ENCODE measurements at regions not wholly inside any gene's neighbourhood (a gene's known extent, or its start where the extent isn't known, plus 50 kb on each side); places are given as distances from the start of the nearest gene placed in this dataset.

GRCh38 chr2:195105581-195105980 lies 551.4 kb upstream of the SLC39A10 start (continued):
- TF ChIP-seq, protein P1, sequence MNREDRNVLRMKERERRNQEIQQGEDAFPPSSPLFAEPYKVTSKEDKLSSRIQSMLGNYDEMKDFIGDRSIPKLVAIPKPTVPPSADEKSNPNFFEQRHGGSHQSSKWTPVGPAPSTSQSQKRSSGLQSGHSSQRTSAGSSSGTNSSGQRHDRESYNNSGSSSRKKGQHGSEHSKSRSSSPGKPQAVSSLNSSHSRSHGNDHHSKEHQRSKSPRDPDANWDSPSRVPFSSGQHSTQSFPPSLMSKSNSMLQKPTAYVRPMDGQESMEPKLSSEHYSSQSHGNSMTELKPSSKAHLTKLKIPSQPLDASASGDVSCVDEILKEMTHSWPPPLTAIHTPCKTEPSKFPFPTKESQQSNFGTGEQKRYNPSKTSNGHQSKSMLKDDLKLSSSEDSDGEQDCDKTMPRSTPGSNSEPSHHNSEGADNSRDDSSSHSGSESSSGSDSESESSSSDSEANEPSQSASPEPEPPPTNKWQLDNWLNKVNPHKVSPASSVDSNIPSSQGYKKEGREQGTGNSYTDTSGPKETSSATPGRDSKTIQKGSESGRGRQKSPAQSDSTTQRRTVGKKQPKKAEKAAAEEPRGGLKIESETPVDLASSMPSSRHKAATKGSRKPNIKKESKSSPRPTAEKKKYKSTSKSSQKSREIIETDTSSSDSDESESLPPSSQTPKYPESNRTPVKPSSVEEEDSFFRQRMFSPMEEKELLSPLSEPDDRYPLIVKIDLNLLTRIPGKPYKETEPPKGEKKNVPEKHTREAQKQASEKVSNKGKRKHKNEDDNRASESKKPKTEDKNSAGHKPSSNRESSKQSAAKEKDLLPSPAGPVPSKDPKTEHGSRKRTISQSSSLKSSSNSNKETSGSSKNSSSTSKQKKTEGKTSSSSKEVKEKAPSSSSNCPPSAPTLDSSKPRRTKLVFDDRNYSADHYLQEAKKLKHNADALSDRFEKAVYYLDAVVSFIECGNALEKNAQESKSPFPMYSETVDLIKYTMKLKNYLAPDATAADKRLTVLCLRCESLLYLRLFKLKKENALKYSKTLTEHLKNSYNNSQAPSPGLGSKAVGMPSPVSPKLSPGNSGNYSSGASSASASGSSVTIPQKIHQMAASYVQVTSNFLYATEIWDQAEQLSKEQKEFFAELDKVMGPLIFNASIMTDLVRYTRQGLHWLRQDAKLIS (CRISPR knock-in tag; IDR thresholded peaks at IDR 0.05; ENCODE audit: borderline replicate concordance): no peak
- TF ChIP-seq, protein P2, sequence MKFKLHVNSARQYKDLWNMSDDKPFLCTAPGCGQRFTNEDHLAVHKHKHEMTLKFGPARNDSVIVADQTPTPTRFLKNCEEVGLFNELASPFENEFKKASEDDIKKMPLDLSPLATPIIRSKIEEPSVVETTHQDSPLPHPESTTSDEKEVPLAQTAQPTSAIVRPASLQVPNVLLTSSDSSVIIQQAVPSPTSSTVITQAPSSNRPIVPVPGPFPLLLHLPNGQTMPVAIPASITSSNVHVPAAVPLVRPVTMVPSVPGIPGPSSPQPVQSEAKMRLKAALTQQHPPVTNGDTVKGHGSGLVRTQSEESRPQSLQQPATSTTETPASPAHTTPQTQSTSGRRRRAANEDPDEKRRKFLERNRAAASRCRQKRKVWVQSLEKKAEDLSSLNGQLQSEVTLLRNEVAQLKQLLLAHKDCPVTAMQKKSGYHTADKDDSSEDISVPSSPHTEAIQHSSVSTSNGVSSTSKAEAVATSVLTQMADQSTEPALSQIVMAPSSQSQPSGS (CRISPR knock-in tag; IDR thresholded peaks at IDR 0.05; ENCODE audit: borderline replicate concordance, low read depth): no peak

- H3K4me1 Mint-ChIP-seq: 0 out of 2 replicates have a peak, but pooled peaks cover 3% of the 10 kb centered on the region
- ChIA-PET POLR2A (no interaction called here), CTCF (no interaction called here)
- no peak overlapping the region for H3K27ac Mint-ChIP-seq
- no peak for DNase-seq (ENCODE audit: low spot score)
- no peak for ATAC-seq
- H3K27me3 Mint-ChIP-seq (ENCODE audit: low read depth): no peaks in the 10 kb centered on the region
- H3K4me3 Mint-ChIP-seq: no peak overlapping the region
- no peak for TF ChIP-seq ZNF416 (CRISPR knock-in tag; IDR thresholded peaks at IDR 0.05)
- no peak for TF ChIP-seq ZNF425 (CRISPR knock-in tag; conservative IDR thresholded peaks at IDR 0.05)
- no peaks in the 10 kb centered on the region for H3K9me3 Mint-ChIP-seq
- no peaks in the 10 kb centered on the region for H3K36me3 Mint-ChIP-seq
These were observed 562.7 kb upstream of the SLC39A10 start for GRCh38 chr2:195094330-195094729.

- DNase-seq (ENCODE audit: low spot score) (peak; percentile 23), ATAC-seq (peak; percentile 95)
- no peaks in the 10 kb centered on the region for H3K36me3 Mint-ChIP-seq
- H3K27me3 Mint-ChIP-seq (ENCODE audit: low read depth): no peaks in the 10 kb centered on the region
- H3K27ac Mint-ChIP-seq: no peak overlapping the region
- H3K4me1 Mint-ChIP-seq: 0 out of 2 replicates have a peak, but pooled peaks cover 3% of the 10 kb centered on the region
- ChIA-PET POLR2A (interaction anchor here (0.6 kb wide), 1 partner anchor 290 kb away, joined by 4 read pairs; no protein-coding TSS in a partner anchor), CTCF (interaction anchor here (0.6 to 0.7 kb wide), 2 partner anchors 207 to 504 kb away, joined by 4 to 9 read pairs; no protein-coding TSS in a partner anchor)
- H3K4me3 Mint-ChIP-seq: no peak overlapping the region
- no peaks in the 10 kb centered on the region for H3K9me3 Mint-ChIP-seq
- TF ChIP-seq, protein P3, sequence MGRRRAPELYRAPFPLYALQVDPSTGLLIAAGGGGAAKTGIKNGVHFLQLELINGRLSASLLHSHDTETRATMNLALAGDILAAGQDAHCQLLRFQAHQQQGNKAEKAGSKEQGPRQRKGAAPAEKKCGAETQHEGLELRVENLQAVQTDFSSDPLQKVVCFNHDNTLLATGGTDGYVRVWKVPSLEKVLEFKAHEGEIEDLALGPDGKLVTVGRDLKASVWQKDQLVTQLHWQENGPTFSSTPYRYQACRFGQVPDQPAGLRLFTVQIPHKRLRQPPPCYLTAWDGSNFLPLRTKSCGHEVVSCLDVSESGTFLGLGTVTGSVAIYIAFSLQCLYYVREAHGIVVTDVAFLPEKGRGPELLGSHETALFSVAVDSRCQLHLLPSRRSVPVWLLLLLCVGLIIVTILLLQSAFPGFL (CRISPR knock-in tag; IDR thresholded peaks at IDR 0.05; ENCODE audit: borderline replicate concordance): no peak
- TF ChIP-seq NFYB (CRISPR knock-in tag; conservative IDR thresholded peaks at IDR 0.05; ENCODE audit: low read depth): no peak
- no peak for TF ChIP-seq TEAD4 (CRISPR knock-in tag; IDR thresholded peaks at IDR 0.05)
- TF ChIP-seq MXD4 (CRISPR knock-in tag; IDR thresholded peaks at IDR 0.05; ENCODE audit: borderline replicate concordance): no peak
- TF ChIP-seq PRDM15 (CRISPR knock-in tag; IDR thresholded peaks at IDR 0.05): no peak
- TF ChIP-seq ZNF396 (CRISPR knock-in tag; IDR thresholded peaks at IDR 0.05; ENCODE audit: borderline replicate concordance): no peak
- no peak for TF ChIP-seq ZNF232 (CRISPR knock-in tag; IDR thresholded peaks at IDR 0.05)
- TF ChIP-seq, protein P4, sequence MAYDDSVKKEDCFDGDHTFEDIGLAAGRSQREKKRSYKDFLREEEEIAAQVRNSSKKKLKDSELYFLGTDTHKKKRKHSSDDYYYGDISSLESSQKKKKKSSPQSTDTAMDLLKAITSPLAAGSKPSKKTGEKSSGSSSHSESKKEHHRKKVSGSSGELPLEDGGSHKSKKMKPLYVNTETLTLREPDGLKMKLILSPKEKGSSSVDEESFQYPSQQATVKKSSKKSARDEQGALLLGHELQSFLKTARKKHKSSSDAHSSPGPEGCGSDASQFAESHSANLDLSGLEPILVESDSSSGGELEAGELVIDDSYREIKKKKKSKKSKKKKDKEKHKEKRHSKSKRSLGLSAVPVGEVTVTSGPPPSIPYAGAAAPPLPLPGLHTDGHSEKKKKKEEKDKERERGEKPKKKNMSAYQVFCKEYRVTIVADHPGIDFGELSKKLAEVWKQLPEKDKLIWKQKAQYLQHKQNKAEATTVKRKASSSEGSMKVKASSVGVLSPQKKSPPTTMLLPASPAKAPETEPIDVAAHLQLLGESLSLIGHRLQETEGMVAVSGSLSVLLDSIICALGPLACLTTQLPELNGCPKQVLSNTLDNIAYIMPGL (CRISPR knock-in tag; IDR thresholded peaks at IDR 0.05): no peak
- TF ChIP-seq JAZF1 (CRISPR knock-in tag; IDR thresholded peaks at IDR 0.05): no peak
- TF ChIP-seq ZNF121 (CRISPR knock-in tag; IDR thresholded peaks at IDR 0.05): no peak
- TF ChIP-seq SP1 (CRISPR knock-in tag; conservative IDR thresholded peaks at IDR 0.05): no peak
- no peak for TF ChIP-seq CDX4 (CRISPR knock-in tag; IDR thresholded peaks at IDR 0.05; ENCODE audit: borderline replicate concordance)
- TF ChIP-seq HMGA2 (CRISPR knock-in tag; IDR thresholded peaks at IDR 0.05): no peak
- no peak for TF ChIP-seq ZNF317 (CRISPR knock-in tag; IDR thresholded peaks at IDR 0.05; ENCODE audit: borderline replicate concordance, low read depth)
These were observed 564.7 kb upstream of the SLC39A10 start for GRCh38 chr2:195092341-195092740.

Data from WTC11 (cell line).